Tibial nerve (tissue), 4 donors: ENCODE measurements at regions not wholly inside any gene's neighbourhood (a gene's known extent, or its start where the extent isn't known, plus 50 kb on each side); places are given as distances from the start of the nearest gene placed in this dataset.

Source experiments
- DNase-seq, 2 donors: peaks; one replicate each; pipeline ENCODE4 v3.0.0-alpha.2; 2019; ENCODE audit warnings: low spot score in 2 of 2
- H3K27ac ChIP-seq, 4 donors: fragments of 200-600 bp; sonication (generic) in 3 of 4; one replicate each; pipeline ENCODE4 v1.5.1; 2017 to 2019; ENCODE audit warnings: mild to moderate bottlenecking in 1 of 4
- H3K27me3 ChIP-seq, 2 donors: fragments of 200-600 bp; sonication (generic) in 1 of 2; one replicate each; pipeline versions ENCODE4 v1.5.1 to v1.6.0; 2017 to 2019
- H3K36me3 ChIP-seq, 3 donors: fragments of 200-600 bp; sonication (generic); one replicate each; pipeline ENCODE4 v1.5.1; 2018 to 2019
- H3K4me1 ChIP-seq, 4 donors: fragments of 200-600 bp; sonication (generic) in 3 of 4; one replicate each; pipeline ENCODE4 v1.5.1; 2017 to 2019
- H3K4me3 ChIP-seq, 4 donors: fragments of 200-600 bp; sonication (generic) in 3 of 4; one replicate each; pipeline ENCODE4 v1.5.1; 2017 to 2019; ENCODE audit warnings: mild to moderate bottlenecking in 1 of 4, moderate library complexity in 1 of 4
- H3K9me3 ChIP-seq, 4 donors: fragments of 200-600 bp; sonication (generic) in 3 of 4; one replicate each; pipeline ENCODE4 v1.5.1; 2017 to 2019
- CTCF ChIP-seq, 5 experiments: fragments of 200-600 bp in 3 of 5; fragments of 450-650 bp in 2 of 5; sonication (generic) in 3 of 5; IDR thresholded peaks; one replicate each; pipeline ENCODE4 v1.5.1; 2016 to 2019; ENCODE audit warnings: antibody characterized with exemption in 5 of 5, mild to moderate bottlenecking in 3 of 5, moderate library complexity in 2 of 5
- EP300 ChIP-seq, 2 donors: sonication (generic); formaldehyde crosslinking; IDR thresholded peaks; one replicate each; pipeline ENCODE4 v1.6.1; 2017; ENCODE audit warnings: antibody characterized with exemption in 2 of 2, mild to moderate bottlenecking in 1 of 2
- POLR2A ChIP-seq, 2 donors: fragments of 450-650 bp; IDR thresholded peaks; one replicate each; pipeline ENCODE4 v1.6.1; 2017; ENCODE audit warnings: antibody characterized with exemption in 2 of 2, mild to moderate bottlenecking in 2 of 2, moderate library complexity in 2 of 2
- WGBS, 2 donors: methylation state at CpG; one replicate each; pipeline ENCODE4 v1.1.5; 2018; 5-methylcytosine and 5-hydroxymethylcytosine counted together

GRCh38 chr11:100498780-100499179, 188.3 kb upstream of the ARHGAP42 start:
- peaks cover 0 to 21% (median 0%) of the 10 kb centered on the region in 4 donors for H3K9me3 ChIP-seq
- no peak for DNase-seq
- 78 to 89% methylated on average over 3 of the region's 3 CpGs for WGBS, 2 donors

GRCh38 chr11:100501450-100501849, 185.6 kb upstream of the ARHGAP42 start:
- 92 to 95% methylated on average over 2 of the region's 2 CpGs for WGBS, 2 donors
- H3K4me3 ChIP-seq: no peak overlapping the region
- no peaks in the 10 kb centered on the region for H3K4me1 ChIP-seq
- H3K36me3 ChIP-seq: no peaks in the 10 kb centered on the region
- H3K27ac ChIP-seq: no peak overlapping the region
- no peak for TF ChIP-seq POLR2A (IDR thresholded peaks at IDR 0.05)
- no peak for TF ChIP-seq CTCF (IDR thresholded peaks at IDR 0.05)
- no peak for TF ChIP-seq EP300 (IDR thresholded peaks at IDR 0.05)
- H3K9me3 ChIP-seq: peaks cover 0 to 23% (median 0%) of the 10 kb centered on the region in 4 donors
- DNase-seq: no peak
- H3K27me3 ChIP-seq: no peaks in the 10 kb centered on the region

More at GRCh38 chr11:100498780-100499179, 188.3 kb upstream of the ARHGAP42 start:
- Histone ChIP-seq H3K4me3 (no peak overlapping the region), H3K4me1 (no peaks in the 10 kb centered on the region), H3K27ac (no peak overlapping the region), H3K27me3 (no peaks in the 10 kb centered on the region), H3K36me3 (no peaks in the 10 kb centered on the region)
- TF ChIP-seq CTCF (IDR thresholded peaks at IDR 0.05) (no peak), POLR2A (IDR thresholded peaks at IDR 0.05) (no peak), EP300 (IDR thresholded peaks at IDR 0.05) (no peak)

GRCh38 chr11:100512475-100512874, 174.6 kb upstream of the ARHGAP42 start:
- Histone ChIP-seq H3K4me1 (peaks cover 0 to 12% (median 0%) of the 10 kb centered on the region in 4 donors), H3K36me3 (no peaks in the 10 kb centered on the region), H3K9me3 (no peaks in the 10 kb centered on the region), H3K27me3 (no peaks in the 10 kb centered on the region), H3K27ac (no peak overlapping the region), H3K4me3 (no peak overlapping the region)
- no peak for DNase-seq
- TF ChIP-seq EP300 (IDR thresholded peaks at IDR 0.05): no peak
- TF ChIP-seq POLR2A (IDR thresholded peaks at IDR 0.05): no peak
- 53 to 84% methylated on average over 2 of the region's 2 CpGs for WGBS, 2 donors

DNA sequence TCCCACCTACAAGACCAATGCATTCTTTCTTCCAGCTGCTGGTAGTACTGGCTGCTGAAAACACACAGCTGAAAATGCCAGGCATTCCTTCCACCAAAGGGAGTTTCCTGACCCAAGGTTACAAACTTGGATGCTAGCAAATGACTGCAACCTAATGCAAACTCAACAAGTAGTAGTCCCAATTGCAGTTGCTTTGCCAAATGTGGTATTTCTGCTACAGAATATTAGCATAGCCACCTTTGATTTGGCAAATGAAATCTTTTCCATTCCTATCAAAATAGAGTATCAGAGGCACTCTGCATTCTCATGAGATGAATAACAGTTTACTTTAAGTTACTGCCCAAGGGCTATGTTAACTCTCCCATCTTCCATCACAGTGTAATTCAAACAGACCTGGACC, 172.0 kb upstream of the ARHGAP42 start:
- no peaks in the 10 kb centered on the region for H3K9me3 ChIP-seq
- H3K36me3 ChIP-seq: no peaks in the 10 kb centered on the region
- no peaks in the 10 kb centered on the region for H3K27me3 ChIP-seq
- H3K4me3 ChIP-seq: no peak overlapping the region
- H3K27ac ChIP-seq: no peak overlapping the region
- no peak for DNase-seq
- no peak for TF ChIP-seq CTCF (IDR thresholded peaks at IDR 0.05)
- TF ChIP-seq EP300 (IDR thresholded peaks at IDR 0.05): no peak
- no peak for TF ChIP-seq POLR2A (IDR thresholded peaks at IDR 0.05)
- H3K4me1 ChIP-seq: peaks cover 0 to 12% (median 0%) of the 10 kb centered on the region in 4 donors

GRCh38 chr11:100525197-100525596, 161.9 kb upstream of the ARHGAP42 start:
- TF ChIP-seq POLR2A (IDR thresholded peaks at IDR 0.05) (no peak), CTCF (IDR thresholded peaks at IDR 0.05) (no peak), EP300 (IDR thresholded peaks at IDR 0.05) (no peak)
- Histone ChIP-seq H3K27me3 (no peaks in the 10 kb centered on the region), H3K27ac (no peak overlapping the region), H3K4me1 (no peaks in the 10 kb centered on the region), H3K36me3 (no peaks in the 10 kb centered on the region), H3K4me3 (no peak overlapping the region), H3K9me3 (peaks cover 0 to 43% (median 5%) of the 10 kb centered on the region in 4 donors)
- WGBS, 2 donors: 90 to 93% methylated on average over 4 of the region's 4 CpGs
- DNase-seq: no peak

GRCh38 chr11:100525635-100526034, 161.5 kb upstream of the ARHGAP42 start:
- TF ChIP-seq EP300 (IDR thresholded peaks at IDR 0.05) (no peak), CTCF (IDR thresholded peaks at IDR 0.05) (no peak), POLR2A (IDR thresholded peaks at IDR 0.05) (no peak)
- no peaks in the 10 kb centered on the region for H3K36me3 ChIP-seq
- H3K27me3 ChIP-seq: no peaks in the 10 kb centered on the region
- H3K4me1 ChIP-seq: no peaks in the 10 kb centered on the region
- WGBS, 2 donors: 31 to 59% methylated on average over 2 of the region's 2 CpGs
- H3K9me3 ChIP-seq: peaks cover 0 to 43% (median 5%) of the 10 kb centered on the region in 4 donors
- no peak overlapping the region for H3K4me3 ChIP-seq
- no peak overlapping the region for H3K27ac ChIP-seq
- no peak for DNase-seq
